ENCODE measurements at regions not wholly inside any gene's neighbourhood (a gene's known extent, or its start where the extent isn't known, plus 50 kb on each side); places are given as distances from the start of the nearest gene placed in this dataset.

DNA sequence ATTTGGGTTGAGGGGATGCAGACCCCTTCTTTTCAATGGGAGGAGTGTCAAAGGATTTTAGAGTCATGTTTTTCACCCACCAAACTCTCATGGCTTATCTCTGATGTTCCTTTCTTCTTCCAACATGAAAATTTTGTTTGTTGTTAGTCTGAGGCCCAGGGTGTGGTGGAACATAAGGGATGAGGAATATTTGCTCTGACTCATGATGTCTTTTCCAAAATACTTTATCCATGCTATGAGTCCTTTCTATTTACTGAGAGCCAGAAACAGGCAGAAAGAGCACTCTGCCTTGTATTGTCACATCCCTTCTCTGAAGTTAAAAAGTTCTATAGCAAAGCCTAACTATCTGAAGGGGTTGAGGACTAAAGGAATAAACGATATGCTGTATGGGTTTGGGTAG is 61.6 kb upstream of the GYPA start:
- Mint-ChIP-seq H3K4me3 (no peak overlapping the region), H3K4me1 (no peaks in the 10 kb centered on the region), H3K27me3 (peaks cover 0 to 11% (median 0%) of the 10 kb centered on the region in 5 donors), H3K27ac (no peak overlapping the region), H3K9me3 (peaks cover 0 to 14% (median 5%) of the 10 kb centered on the region in 9 donors), H3K36me3 (no peaks in the 10 kb centered on the region)
- POLR2A ChIA-PET, result no interaction called here
- ATAC-seq (no peak), DNase-seq (no peak)

- Mint-ChIP-seq H3K36me3 (no peaks in the 10 kb centered on the region), H3K27me3 (peaks cover 0 to 11% (median 0%) of the 10 kb centered on the region in 5 donors), H3K27ac (no peak overlapping the region), H3K4me1 (no peaks in the 10 kb centered on the region), H3K9me3 (peaks cover 0 to 8% (median 0%) of the 10 kb centered on the region in 9 donors), H3K4me3 (no peak overlapping the region)
- DNase-seq, result no peak
- no peak for ATAC-seq
- POLR2A ChIA-PET, result no interaction called here
Observed at GRCh38 chr4:144203155-144203554, 62.6 kb upstream of the GYPA start.

DNA sequence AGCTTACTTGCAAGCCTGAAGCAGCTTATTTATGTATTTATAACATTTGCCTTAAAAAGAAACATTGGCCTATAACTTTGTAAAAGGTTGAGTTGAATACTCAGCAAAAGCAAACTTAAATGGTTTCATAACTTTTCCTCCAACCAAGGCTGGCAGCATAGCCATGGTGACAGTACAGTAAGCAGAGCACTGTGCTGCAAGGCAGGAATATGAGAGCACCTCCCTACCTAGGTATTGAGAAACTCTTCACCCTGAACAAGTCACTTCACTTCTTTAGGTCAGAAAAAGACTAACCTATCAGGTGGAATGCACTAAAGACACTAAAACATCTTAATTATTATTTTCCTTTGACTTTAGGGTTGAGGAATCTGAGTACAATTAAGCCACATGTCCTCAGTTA is 63.9 kb upstream of the GYPA start:
- Mint-ChIP-seq H3K36me3 (no peaks in the 10 kb centered on the region), H3K4me3 (no peak overlapping the region), H3K27me3 (peaks cover 0 to 6% (median 0%) of the 10 kb centered on the region in 5 donors), H3K27ac (no peak overlapping the region), H3K4me1 (no peaks in the 10 kb centered on the region), H3K9me3 (peaks cover 0 to 2% (median 0%) of the 10 kb centered on the region in 9 donors)
- POLR2A ChIA-PET, result no interaction called here
- no peak for ATAC-seq
- no peak for DNase-seq

DNA sequence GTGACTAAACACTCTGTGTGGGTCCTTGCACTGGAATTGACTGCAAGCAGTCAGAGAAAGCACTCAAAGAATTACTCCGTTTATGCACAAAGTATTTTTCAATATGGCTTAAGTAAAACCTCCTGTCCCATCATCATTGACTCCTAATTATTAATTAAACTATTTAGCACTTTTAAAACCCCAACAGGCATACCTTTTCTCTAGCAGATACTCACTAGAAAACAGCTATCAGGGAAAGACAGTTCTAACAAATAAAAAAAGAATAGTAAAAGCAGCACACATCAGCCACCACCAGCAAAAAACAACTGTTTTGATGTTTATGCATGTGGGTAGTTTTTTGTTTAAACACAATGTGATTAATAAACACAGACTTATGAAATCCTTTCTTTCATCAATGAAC is 66.2 kb upstream of the GYPA start:
- no peaks in the 10 kb centered on the region for H3K36me3 Mint-ChIP-seq
- POLR2A ChIA-PET, result no interaction called here
- H3K4me3 Mint-ChIP-seq, result no peak overlapping the region
- H3K9me3 Mint-ChIP-seq, result no peaks in the 10 kb centered on the region
- no peak for DNase-seq
- ATAC-seq, result no peak
- peaks cover 0 to 1% (median 0%) of the 10 kb centered on the region in 5 donors for H3K27me3 Mint-ChIP-seq
- no peak overlapping the region for H3K27ac Mint-ChIP-seq
- H3K4me1 Mint-ChIP-seq, result no peaks in the 10 kb centered on the region

GRCh38 chr4:144208074-144208473 is 67.6 kb upstream of the GYPA start:
- Mint-ChIP-seq H3K36me3 (no peaks in the 10 kb centered on the region), H3K4me1 (no peaks in the 10 kb centered on the region), H3K9me3 (no peaks in the 10 kb centered on the region), H3K27me3 (no peaks in the 10 kb centered on the region), H3K27ac (no peak overlapping the region), H3K4me3 (no peak overlapping the region)
- ATAC-seq (no peak), DNase-seq (no peak)
- POLR2A ChIA-PET, result no interaction called here

GRCh38 chr4:144209491-144209890 is 69.0 kb upstream of the GYPA start:
- Mint-ChIP-seq H3K4me1 (no peaks in the 10 kb centered on the region), H3K9me3 (no peaks in the 10 kb centered on the region), H3K4me3 (no peak overlapping the region), H3K36me3 (no peaks in the 10 kb centered on the region), H3K27ac (no peak overlapping the region), H3K27me3 (peaks cover 0 to 4% (median 0%) of the 10 kb centered on the region in 5 donors)
- DNase-seq, result no peak
- ATAC-seq, result no peak
- POLR2A ChIA-PET, result no interaction called here

DNA sequence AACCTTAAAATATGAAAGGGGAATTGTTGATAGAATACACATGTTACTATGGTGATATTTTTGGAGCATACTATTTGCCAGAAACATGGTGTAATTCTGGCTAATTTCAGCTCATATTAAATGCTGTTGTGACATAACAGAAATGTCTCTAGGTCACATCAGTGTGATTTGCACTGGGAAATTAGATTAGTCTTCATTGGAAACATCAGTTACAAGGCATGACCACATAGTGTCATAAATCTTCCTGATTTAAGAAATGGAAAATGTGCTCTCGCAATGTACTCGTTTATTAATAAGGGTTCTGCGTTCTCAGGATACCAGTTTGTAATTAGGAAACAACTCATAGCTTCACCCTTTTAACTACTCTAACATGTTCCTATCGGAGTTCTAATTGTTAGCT is 72.9 kb upstream of the GYPA start:
- no peak overlapping the region for H3K27ac Mint-ChIP-seq
- no peak for ATAC-seq
- H3K36me3 Mint-ChIP-seq, result no peaks in the 10 kb centered on the region
- no peaks in the 10 kb centered on the region for H3K4me1 Mint-ChIP-seq
- peaks cover 0 to 15% (median 0%) of the 10 kb centered on the region in 5 donors for H3K27me3 Mint-ChIP-seq
- POLR2A ChIA-PET, result no interaction called here
- DNase-seq, result no peak
- H3K4me3 Mint-ChIP-seq, result no peak overlapping the region
- peaks cover 0 to 5% (median 0%) of the 10 kb centered on the region in 9 donors for H3K9me3 Mint-ChIP-seq

- no peaks in the 10 kb centered on the region for H3K9me3 Mint-ChIP-seq
- H3K27ac Mint-ChIP-seq, result no peak overlapping the region
- ATAC-seq (no peak), DNase-seq (no peak)
- H3K27me3 Mint-ChIP-seq, result peaks cover 0 to 11% (median 0%) of the 10 kb centered on the region in 5 donors
- no peak overlapping the region for H3K4me3 Mint-ChIP-seq
- H3K36me3 Mint-ChIP-seq, result no peaks in the 10 kb centered on the region
- no peaks in the 10 kb centered on the region for H3K4me1 Mint-ChIP-seq
- POLR2A ChIA-PET, result no interaction called here
Observed at GRCh38 chr4:144223149-144223548, 82.6 kb upstream of the GYPA start.

DNA sequence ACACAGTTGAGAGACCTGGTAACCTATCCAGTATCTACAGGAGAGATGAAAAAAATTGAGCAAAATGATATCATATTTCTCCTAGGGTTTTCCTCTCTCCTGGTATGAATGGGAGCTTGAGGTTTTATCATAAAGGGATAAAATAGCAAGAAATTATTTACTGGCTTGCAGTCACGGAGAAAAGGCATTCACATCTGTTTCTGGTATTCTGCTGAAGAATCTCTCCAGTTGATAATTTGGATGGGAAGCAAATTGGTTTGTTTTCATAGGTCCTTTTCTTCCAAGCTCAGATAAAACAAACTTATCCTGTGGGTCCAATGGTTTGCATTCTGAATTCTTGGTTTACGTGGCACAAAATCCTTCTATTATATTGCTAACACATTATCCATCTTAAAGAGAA is 83.1 kb upstream of the GYPA start:
- Mint-ChIP-seq H3K4me3 (no peak overlapping the region), H3K27ac (no peak overlapping the region), H3K9me3 (no peaks in the 10 kb centered on the region), H3K27me3 (peaks cover 0 to 10% (median 0%) of the 10 kb centered on the region in 5 donors), H3K4me1 (no peaks in the 10 kb centered on the region), H3K36me3 (no peaks in the 10 kb centered on the region)
- DNase-seq (no peak), ATAC-seq (no peak)
- POLR2A ChIA-PET, result no interaction called here

DNA sequence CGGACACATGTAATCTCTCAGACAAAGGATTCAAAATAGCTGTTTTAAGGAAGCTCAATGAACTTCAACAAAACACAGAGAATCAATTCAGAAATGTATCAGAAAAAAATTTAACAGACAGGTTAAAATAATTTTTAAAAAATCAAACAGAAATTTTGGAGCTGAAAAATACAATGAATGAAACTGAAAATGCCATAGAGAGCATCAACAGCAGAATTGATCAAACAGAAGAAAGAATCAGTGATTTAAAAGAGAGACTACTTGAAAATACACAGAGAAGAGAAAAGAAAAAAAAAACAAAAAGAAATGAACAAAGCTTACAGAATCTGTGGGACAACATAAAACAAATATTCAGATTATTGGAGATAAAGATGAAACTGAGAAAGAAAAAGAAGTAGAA is 118.8 kb upstream of the GYPA start:
- peaks cover 7 to 27% (median 16%) of the 10 kb centered on the region in 9 donors for H3K9me3 Mint-ChIP-seq
- POLR2A ChIA-PET, result no interaction called here
- H3K27ac Mint-ChIP-seq, result no peak overlapping the region
- H3K4me3 Mint-ChIP-seq, result no peak overlapping the region
- peaks cover 0 to 25% (median 3%) of the 10 kb centered on the region in 3 donors for H3K36me3 Mint-ChIP-seq
- no peaks in the 10 kb centered on the region for H3K4me1 Mint-ChIP-seq
- DNase-seq, result no peak
- H3K27me3 Mint-ChIP-seq, result peaks cover 0 to 4% (median 0%) of the 10 kb centered on the region in 5 donors
- no peak for ATAC-seq

DNA sequence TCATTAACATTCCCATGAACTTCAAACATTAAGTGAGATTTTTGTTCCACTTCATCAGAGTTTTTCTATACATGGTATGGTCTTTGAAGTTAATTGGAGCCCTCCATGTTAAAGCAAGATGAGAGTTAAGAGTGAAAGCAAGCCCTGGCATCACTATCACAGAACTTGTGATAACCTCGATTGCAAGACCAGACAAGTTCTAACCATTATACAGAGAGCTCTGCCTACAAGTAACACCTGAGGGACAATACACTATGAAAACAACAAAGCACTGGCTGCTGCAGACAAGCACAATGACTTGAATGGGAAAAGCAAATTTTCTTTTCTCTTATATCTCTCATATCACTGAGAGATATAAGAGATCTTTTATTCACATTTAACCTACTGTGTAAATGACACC is 126.6 kb upstream of the GYPA start:
- DNase-seq, result no peak
- H3K4me3 Mint-ChIP-seq, result no peak overlapping the region
- H3K4me1 Mint-ChIP-seq, result no peaks in the 10 kb centered on the region
- peaks cover 0 to 4% (median 0%) of the 10 kb centered on the region in 5 donors for H3K27me3 Mint-ChIP-seq
- no peaks in the 10 kb centered on the region for H3K36me3 Mint-ChIP-seq
- POLR2A ChIA-PET, result no interaction called here
- H3K27ac Mint-ChIP-seq, result no peak overlapping the region
- H3K9me3 Mint-ChIP-seq, result no peaks in the 10 kb centered on the region
- no peak for ATAC-seq

DNA sequence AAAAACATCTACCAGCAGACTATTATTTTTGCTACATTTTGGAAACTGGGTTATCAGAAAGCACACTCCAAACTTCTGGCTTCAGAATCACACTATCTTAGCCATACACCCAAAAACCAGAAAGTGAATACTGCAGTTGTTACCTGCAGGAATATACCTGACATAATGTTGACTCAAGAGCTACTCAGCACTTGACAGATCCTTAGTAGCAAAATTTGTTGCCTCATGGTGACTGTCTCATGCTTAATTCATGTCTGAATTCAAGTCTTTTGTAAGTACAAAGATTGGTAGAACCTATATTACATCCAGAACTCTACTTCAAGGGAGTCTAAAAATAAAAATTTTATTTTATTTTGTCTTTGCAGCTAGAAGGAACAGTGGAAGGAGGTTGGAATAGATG is 140.2 kb upstream of the GYPA start:
- H3K36me3 Mint-ChIP-seq, result no peaks in the 10 kb centered on the region
- H3K27me3 Mint-ChIP-seq, result peaks cover 0 to 15% (median 0%) of the 10 kb centered on the region in 5 donors
- H3K9me3 Mint-ChIP-seq, result peaks cover 0 to 1% (median 0%) of the 10 kb centered on the region in 9 donors
- no peak for ATAC-seq
- H3K4me1 Mint-ChIP-seq, result no peaks in the 10 kb centered on the region
- H3K4me3 Mint-ChIP-seq, result no peak overlapping the region
- no peak for DNase-seq
- no peak overlapping the region for H3K27ac Mint-ChIP-seq
- POLR2A ChIA-PET, result no interaction called here

DNA sequence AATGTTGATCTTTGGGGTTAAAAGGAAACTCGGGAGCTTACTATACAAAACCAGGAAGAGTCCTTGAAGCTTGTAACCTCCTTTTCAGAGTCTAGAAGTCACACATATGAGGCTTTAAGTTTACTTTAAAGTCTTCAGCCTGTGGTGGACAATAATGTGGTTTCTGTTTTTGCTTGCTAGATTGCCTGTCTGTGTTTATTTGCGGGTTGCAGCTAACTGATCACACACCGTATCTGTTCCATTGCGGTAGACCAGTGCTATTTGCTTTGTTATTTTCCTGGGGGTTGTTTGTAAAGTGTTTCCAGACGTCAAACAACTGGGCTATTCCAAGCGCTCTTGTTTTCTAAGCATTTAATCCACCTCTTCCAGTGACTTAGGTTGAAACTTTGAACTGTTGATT is 143.0 kb upstream of the GYPA start:
- Mint-ChIP-seq H3K4me1 (no peaks in the 10 kb centered on the region), H3K27ac (no peak overlapping the region), H3K27me3 (peaks cover 0 to 15% (median 0%) of the 10 kb centered on the region in 5 donors), H3K4me3 (no peak overlapping the region), H3K36me3 (no peaks in the 10 kb centered on the region), H3K9me3 (no peaks in the 10 kb centered on the region)
- ATAC-seq (no peak), DNase-seq (no peak)
- POLR2A ChIA-PET, result no interaction called here

DNA sequence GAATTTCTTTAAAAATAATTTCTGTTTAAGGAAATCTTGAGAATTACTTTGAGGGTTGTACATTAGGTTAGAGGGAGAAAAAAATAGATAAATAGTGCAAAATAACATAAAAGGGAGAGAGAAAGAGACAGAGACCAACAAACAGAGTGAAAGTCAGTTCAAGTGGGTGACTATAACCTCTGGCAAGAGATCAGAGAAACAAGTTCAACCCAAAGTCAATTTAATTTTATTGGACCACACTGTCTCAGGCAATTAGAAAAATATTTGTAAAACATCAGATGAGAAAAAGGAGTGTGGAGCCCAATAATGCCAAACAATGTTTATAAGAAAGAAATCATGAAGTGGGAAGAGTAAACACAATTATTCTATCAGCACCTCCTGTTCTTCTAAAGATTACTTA is 143.5 kb upstream of the GYPA start:
- H3K27ac Mint-ChIP-seq, result no peak overlapping the region
- DNase-seq, result no peak
- H3K4me1 Mint-ChIP-seq, result no peaks in the 10 kb centered on the region
- peaks cover 0 to 15% (median 0%) of the 10 kb centered on the region in 5 donors for H3K27me3 Mint-ChIP-seq
- no peaks in the 10 kb centered on the region for H3K9me3 Mint-ChIP-seq
- no peak for ATAC-seq
- POLR2A ChIA-PET, result no interaction called here
- H3K36me3 Mint-ChIP-seq, result no peaks in the 10 kb centered on the region
- H3K4me3 Mint-ChIP-seq, result no peak overlapping the region
